NCI-H524 (cell line): ENCODE measurements at regions not wholly inside any gene's neighbourhood (a gene's known extent, or its start where the extent isn't known, plus 50 kb on each side); places are given as distances from the start of the nearest gene placed in this dataset.
"Not testable (repeated sequence)": the region's sequence is repeated elsewhere in the genome, so short reads cannot be mapped to it uniquely, and the experiment has no call there.

Experiments used
- DNase-seq, 2 experiments: peaks; one replicate each; lab custom pipeline; 2025; lab: John Stamatoyannopoulos, UW

DNA sequence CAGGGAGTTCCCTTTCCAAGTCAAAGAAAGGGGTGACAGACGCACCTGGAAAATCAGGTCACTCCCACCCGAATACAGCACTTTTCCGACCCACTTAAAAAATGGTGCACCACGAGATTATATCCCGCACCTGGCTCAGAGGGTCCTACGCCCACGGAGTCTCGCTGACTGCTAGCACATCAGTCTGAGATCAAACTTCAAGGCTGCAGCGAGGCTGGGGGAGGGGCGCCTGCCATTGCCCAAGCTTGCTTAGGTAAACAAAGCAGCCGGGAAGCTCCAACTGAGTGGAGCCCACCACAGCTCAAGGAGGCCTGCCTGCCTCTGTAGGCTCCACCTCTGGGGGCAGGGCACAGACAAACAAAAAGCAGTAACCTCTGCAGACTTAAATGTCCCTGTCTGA is 277.8 kb upstream of the ARHGAP42 start:
- DNase-seq: not testable (repeated sequence)

DNA sequence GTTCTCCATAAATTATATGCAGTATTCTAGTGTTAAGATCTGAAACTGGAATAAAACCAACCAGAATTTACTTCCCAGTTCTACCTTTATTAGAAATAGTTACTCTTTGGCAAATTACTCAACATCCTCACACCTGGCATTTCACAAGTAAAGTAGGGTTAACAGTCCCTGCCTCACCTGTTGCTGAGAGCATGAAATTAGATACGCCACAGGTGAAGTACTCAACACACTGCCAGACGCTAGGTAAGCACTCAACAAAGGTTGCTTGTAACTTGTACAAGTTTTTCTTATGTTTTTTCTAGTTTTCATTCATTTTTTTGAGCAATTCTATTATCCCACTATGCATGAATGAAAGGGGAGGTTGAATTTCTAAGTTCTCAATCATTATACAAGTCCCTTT is 267.6 kb upstream of the ARHGAP42 start:
- no peak for DNase-seq

DNA sequence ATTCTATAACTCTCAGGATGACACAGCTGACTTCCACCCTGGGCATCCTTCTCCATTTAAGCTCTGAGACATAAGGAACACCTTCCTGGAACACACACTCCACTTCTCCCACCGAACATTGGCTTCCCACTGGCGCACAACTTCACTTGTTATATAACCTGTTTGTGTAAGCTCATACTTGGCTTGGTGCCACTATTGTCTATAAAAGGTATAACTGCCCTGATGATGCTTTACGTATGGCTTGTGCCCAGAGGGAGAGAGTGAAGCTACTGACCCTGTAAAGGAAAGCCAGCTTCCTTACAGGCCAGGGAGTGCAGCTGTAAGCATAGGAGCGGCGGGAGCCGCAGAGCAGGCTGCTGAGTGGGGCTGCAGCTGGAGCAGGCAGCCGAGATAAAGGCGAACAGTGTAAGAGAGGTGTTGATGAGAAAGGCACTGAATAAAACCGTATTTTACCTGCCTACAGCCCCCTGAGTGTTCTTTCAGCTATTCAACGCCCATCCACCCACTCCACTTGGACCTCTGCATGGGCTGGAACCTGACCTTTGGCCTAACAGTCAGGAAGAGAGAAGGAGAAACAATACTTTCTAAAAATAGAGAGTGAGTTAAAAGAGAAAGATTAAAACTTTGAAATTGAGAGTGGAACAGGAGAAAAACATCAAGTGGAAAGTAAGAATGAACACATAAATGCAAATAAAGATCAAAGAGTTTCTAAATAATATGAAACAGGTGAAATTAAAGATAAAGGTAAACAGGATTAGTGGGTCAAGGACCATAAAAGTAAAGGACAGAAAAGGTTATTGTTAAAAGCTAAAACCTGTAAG is 252.1 kb upstream of the ARHGAP42 start:
- no peak for DNase-seq

DNA sequence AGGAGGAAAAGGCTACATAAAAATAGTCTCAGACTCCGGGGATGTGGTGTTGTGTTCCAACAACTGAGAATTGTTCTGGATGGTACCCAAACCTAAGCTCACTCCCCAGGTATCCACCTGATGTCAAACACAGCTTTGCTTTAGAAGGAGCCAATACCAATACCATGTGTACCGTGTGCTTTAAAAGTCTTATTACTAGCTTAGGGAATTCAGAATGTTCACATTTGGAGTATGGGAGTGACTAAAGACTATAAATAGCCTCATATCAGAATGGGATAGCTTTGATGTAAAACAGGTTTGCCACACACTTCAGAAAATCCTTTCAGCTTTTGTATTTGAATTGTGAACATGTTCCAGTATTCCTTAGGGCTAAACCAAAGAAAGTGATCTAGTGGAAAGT is 248.7 kb upstream of the ARHGAP42 start:
- no peak for DNase-seq

DNA sequence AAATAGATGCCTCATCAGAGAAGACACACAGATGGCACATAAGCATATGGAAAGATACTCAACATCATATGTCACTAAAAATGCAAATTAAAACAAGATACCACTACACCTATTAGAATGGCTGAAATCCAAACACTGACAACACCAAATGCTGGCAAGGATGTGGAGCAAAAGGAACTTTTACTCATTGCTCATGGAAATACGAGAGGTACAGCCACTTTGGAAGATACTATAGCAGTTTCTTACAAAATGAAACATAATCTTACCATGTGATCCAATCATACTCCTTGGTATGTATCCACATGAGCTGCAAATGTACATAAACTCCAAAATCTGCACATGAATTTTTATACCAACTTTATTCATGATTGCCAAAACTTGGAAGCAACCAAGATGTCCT is 246.0 kb upstream of the ARHGAP42 start:
- DNase-seq: peak in 1 of 2 experiments; percentile 10

DNA sequence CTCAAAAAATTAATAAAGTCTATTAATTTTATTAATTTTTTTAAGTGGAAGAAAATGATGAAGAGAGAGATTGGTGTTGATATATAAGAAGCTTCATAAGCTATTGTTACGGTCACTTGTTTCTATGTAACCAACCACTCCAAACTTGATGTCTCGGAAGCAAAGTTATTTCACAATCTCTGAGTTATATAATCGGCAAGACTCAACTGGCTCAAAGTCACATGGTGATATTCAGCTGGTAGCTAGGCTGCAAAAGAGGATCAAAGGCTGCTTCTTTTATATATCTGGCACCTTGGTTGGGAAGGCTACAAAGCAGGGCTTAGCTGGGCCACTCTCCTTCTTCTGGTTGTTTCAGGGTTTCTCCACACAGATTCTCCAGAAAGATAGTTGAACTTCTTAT is 245.1 kb upstream of the ARHGAP42 start:
- no peak for DNase-seq

DNA sequence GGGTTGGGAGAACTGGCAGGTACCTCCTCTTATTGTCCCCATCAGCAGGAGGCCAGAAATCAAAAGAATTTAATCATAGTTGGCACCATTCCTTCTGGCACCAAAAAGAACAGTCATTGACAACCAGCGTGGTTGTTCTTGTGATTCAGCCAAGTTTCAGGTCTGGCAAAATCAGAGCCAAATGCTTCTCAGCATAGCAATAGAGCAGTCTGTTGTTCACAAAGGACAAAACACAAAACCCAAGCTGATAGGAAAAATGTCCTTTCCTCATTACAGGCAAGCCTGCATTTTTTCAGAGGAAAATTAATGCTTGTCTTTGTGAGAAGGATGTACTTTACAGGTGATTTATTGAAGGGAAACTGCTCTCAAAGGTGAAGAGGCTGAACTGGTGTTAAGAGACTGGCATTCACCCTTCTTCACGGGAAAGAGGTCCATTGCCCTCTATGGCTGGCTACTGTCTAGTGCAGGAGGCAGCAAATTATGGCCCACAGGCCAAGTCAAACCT is 241.8 kb upstream of the ARHGAP42 start:
- peak in 1 of 2 experiments; percentile 25 for DNase-seq

DNA sequence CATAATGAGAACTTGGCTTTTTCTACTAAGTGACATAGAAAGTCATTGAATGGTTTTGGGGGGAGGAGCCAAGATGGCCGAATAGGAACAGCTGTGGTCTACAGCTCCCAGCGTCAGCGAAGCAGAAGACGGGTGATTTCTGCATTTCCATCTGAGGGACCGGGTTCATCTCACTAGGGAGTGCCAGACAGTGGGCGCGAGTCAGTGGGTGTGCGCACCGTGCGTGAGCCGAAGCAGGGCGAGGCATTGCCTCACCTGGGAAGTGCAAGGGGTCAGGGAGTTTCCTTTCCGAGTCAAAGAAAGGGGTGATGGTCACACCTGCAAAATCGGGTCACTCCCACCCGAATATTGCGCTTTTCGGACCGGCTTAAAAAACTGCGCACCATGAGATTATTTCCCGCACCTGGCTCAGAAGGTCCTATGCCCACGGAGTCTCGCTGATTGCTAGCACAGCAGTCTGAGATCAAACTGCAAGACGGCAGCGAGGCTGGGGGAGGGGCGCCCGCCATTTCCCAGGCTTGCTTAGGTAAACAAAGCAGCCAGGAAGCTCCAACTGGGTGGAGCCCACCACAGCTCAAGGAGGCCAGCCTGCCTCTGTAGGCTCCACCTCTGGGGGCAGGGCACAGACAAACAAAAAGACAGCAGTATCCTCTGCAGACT is 235.2 kb upstream of the ARHGAP42 start:
- not testable (repeated sequence) for DNase-seq

DNA sequence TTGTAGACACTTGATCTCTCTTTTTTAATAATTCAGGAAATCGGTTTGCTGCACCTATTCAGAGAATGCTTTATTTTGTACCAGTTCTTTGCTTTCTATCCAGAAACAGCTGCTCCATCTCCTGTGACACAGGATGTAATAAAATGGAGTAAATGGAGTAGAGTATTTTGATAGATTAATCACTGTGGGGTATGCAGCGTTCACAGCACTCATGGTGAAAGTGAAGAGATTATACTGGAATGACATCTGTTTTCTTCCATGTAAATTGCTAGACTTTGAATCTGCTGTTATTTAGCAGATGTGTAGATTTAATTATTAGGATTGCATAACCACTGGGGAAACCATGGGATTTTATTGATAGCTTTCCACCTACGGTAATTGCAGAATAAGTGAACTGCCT is 227.3 kb upstream of the ARHGAP42 start:
- DNase-seq: peak; percentile 38 to 84

DNA sequence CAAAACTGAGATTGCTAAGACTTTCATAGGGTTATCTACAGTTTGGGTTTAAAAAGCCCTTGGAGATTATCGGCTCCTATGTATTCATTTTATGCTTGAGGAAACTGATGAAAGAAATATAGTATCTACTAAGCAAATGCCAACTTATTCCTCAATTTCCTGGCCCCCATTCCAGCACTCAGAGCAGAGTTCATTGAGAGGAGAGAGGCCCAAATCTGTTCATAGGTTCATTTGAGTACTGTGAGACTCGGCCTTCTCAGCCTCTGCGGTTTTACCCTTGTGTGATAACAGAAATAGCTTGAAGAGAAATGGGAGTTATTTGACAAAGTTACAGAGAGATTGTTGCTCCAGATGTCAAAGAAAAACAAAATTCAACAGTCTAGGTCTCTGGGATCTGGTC is 226.7 kb upstream of the ARHGAP42 start:
- no peak for DNase-seq

DNA sequence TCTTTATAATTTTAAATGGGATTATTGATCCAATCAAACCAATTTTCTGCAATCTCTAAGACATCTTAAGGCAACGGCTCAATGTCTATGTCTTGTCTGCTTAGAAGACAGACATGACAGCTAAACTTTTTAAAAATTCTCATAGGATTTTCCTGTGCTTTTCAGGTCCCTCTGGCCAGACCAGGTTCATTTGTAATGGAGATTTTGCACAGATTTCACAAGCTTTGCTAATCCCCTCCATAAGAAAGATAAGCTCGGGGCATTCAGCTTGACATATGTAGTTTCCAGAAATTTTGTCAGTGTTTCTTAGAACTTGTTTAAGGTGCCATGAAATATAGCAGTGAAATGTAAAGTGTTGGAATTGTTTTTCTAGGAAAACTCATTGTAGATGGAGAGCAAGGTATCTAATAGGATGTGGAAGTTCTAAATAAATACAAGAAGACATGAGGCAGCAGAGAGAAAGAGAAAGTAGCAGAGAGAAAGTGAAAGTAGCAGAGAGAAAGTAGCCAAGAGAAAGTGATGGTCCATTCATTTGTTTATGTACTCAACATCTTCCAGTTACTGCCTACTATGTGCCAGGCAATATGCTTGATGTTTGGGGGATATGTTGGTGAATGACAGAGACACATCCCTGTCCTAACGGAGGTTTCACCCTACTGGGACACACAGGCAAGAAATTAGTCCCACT is 219.1 kb upstream of the ARHGAP42 start:
- DNase-seq: no peak

DNA sequence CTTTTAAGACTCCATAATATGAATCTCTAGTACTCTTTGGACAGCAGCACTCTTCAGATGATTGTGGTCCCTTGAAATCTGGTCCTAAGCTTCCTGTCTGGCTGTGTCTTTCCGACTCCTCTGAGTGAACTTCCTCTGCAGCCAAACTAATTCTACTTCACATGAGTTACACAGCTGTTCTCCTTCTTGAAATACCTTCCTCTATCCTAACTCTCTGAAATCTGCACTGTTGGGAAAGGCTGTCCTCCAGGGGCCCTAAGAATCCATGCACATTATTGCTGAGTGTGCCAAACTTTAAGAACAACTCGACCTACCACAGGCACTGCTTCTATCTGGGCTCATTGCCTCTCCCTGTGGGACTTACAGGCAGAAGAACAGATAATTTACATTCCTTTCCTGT is 217.3 kb upstream of the ARHGAP42 start:
- DNase-seq: no peak

DNA sequence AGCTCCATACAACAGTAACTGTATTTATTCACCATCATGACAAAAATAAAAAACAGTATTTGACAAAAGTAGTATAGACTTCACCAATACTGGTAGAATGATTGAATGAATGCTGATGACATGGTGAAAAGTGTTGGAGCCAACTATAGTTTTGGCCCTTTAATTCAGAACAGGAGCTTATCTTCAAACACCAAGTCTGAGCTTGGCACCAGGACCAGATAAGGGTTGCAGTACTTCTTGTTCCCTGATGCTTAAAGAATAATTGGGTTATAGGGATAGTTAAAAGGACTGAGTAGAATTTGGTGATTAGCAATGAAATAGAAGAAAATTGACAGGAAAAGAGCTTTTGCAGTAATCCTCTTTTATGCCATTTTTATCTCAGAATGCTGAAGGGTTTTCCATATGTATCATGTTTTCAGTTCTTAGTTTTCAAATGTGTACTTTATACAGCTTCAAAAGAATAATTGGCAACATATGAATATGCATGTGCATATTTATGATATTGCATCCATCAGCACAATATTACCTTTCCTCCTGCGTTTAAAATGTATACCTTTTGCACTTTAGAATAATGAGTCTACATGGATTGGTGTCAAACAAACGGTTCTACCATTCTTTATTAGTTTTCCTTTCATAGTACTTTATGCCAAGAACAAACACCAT is 214.2 kb upstream of the ARHGAP42 start:
- no peak for DNase-seq

DNA sequence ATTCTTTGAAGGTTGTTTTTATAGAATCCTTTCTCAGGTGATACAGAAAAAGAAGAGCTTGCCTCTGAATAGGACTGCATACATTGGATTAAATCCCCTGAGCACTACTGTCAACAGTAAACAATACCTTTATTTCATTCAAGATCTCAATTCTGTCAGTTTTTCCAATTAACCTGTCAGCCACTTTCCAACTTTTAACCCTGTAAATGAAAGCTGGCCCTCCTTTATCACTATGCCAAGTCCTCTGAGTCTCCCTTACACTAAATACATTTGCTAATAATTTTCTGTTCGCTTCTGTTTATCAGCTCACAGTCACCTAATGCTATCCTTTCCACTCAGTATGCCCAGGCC is 213.7 kb upstream of the ARHGAP42 start:
- no peak for DNase-seq

DNA sequence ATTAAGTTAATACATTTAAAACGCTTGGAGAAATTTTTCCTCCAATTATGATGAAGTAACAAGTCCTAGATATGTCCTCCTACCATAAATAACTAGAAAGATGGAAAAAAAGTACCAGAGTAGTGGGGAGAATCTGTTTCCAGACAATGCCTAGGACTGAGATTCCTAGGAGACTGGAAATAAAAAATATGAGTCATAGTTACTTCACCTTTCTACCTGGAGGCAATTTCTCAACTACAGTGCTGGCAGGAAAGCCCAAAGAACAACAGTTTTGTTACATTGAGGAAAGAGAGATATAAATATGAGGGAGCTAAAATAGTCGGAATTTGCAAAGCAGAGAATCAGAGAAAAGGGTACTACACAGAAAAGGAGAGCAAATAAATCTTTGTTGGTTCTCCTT is 202.1 kb upstream of the ARHGAP42 start:
- no peak for DNase-seq

DNA sequence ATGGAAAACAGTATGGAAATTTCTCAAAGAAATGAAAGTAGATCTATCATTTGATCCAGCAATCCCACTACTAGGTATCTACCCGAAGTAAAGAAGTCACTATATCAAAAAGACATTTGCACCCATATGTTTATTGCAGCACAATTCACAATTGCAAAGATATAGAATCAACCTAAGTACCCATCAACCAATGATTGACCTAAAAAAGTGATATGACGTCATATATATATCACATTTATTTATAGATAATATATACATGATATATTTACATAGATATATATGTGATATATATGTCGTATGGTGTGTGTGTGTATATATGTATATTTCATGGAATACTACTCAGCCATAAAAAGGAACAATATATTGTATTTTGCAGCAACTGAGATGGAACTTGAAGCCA is 188.3 kb upstream of the ARHGAP42 start:
- no peak for DNase-seq

DNA sequence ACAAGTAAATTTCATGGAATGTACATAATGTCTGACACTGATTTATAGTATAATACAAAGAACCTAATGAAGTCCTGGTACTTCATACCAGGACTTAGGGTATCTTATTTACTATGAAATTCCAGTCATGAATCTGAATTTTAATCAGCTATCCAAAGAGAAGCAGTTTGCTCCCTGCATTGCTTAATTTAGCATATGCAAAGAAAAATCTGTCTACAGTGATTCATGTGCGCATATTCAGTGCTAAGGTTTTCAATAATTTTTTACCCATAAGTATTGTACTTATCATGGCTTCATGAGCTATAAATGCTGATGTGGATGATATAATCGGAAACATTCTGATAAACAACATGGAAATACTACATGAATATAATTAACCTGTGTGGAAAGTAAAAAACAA is 185.6 kb upstream of the ARHGAP42 start:
- no peak for DNase-seq

DNA sequence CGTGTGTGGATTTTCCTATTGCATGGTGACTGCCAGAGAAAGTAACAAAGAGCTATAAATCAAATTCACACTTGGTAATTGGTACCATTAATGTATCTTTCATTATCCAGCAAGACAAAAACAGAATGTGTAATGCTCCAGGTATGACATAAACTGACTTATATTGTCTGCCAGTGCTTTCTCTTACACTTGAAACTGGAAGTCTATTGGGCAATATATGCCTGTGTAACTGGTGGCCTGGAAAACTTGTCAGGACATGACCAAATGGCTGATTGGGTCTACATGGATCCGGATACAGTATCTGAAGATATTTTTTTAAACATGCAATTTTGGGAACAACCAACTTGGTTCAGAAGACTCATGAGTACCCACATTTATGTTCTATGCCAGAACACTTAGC is 174.6 kb upstream of the ARHGAP42 start:
- no peak for DNase-seq

DNA sequence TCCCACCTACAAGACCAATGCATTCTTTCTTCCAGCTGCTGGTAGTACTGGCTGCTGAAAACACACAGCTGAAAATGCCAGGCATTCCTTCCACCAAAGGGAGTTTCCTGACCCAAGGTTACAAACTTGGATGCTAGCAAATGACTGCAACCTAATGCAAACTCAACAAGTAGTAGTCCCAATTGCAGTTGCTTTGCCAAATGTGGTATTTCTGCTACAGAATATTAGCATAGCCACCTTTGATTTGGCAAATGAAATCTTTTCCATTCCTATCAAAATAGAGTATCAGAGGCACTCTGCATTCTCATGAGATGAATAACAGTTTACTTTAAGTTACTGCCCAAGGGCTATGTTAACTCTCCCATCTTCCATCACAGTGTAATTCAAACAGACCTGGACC is 172.0 kb upstream of the ARHGAP42 start:
- DNase-seq: no peak

DNA sequence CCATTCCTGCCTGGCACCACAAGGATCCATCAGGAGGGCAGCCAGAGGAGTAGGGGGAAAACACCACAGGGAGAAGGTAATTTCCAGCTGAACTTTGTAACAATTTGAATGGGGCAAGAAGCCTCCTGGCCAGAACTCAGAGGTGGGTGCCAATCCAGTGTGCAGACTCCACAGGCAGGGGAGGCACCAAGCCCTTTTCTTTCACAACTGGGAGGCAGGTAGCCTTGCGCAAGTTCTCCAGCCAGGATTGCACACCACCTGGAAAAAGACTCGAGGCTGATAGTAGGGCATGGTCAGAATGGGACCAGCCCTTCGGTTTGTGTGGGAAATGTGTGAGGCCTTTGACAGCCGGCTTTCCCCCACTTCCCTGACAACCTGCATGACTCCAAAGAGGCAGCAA is 161.9 kb upstream of the ARHGAP42 start:
- DNase-seq: no peak

DNA sequence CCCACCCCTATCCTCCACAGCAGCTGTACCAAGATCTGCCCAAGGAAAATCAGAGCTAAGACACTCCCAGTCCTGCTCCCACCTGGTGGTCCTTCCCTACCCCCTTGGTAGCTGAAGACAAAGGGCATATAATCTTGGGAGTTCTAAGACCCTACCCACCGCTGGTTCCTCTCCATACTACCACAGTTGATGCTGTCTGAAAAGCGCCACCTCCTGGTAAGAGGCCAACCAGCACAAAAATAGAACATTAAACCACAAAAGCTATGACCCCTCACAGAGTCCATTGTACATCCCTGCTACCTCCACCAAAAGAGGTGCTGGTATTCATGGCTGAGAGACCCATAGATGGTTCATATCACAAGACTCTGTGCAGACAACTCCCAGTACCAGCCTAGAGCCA is 161.5 kb upstream of the ARHGAP42 start:
- peak in 1 of 2 experiments; percentile 2 for DNase-seq

DNA sequence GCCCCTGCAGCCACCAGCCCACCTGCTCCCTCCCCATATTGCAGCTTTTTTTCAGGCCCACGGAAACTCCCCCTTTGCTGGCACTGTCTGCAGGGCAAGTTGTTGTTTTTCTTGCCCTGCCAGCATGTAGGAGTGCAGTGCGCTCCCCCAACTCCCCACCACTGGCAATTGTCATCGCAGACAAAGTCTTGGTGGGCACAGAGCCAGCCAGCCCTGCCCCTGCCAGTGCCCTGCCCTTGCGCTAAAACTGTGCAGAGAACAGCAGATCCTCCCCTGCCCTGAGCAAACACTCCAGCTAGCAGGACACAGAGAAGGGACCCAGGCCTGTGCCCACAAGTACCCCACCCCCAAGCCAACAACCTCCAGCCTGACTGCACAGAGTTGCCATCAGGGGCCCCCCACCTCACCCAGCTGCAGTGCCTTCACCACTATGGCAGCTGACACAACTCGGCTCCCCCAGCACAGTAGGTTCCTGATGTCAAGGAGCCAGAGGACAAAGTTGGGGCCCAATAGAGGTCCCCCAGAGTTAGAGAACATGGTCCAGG is 158.1 kb upstream of the ARHGAP42 start:
- DNase-seq: no peak
